Endothelial cell of umbilical vein (primary cell): ENCODE measurements at regions not wholly inside any gene's neighbourhood (a gene's known extent, or its start where the extent isn't known, plus 50 kb on each side); places are given as distances from the start of the nearest gene placed in this dataset.

Source experiments
- EZH2 ChIP-seq: IDR thresholded peaks from 2 replicates; pipeline ENCODE4 v1.6.1; 2012; ENCODE audit warnings: borderline replicate concordance, low read depth, mild to moderate bottlenecking, moderate library complexity, low read length, inconsistent platforms; ENCODE audit not compliant: severe bottlenecking
- POLR2A ChIP-seq: IDR thresholded peaks from 2 replicates; pipeline ENCODE4 v1.6.1; 2012; ENCODE audit warnings: low read depth, mild to moderate bottlenecking, control low read depth, low read length
- POLR2AphosphoS5 ChIP-seq: IDR thresholded peaks from 2 replicates; pipeline ENCODE4 v1.6.1; 2012; ENCODE audit warnings: low read depth, mild to moderate bottlenecking, control low read depth, low read length, moderate library complexity; ENCODE audit not compliant: insufficient read depth
- TF ChIP-seq, protein P1 (sequence below), 2 donors: IDR thresholded peaks; 1 replicate in 1 of 2; 2 replicates in 1 of 2; pipeline ENCODE4 v1.5.1; 2011; ENCODE audit warnings: low read length in 2 of 2, mild to moderate bottlenecking in 2 of 2, moderate library complexity in 2 of 2, control low read depth in 1 of 2, inconsistent platforms in 1 of 2, low read depth in 1 of 2; ENCODE audit not compliant: insufficient read depth in 1 of 2; ENCODE audit errors: extremely low read depth in 1 of 2

DNA sequence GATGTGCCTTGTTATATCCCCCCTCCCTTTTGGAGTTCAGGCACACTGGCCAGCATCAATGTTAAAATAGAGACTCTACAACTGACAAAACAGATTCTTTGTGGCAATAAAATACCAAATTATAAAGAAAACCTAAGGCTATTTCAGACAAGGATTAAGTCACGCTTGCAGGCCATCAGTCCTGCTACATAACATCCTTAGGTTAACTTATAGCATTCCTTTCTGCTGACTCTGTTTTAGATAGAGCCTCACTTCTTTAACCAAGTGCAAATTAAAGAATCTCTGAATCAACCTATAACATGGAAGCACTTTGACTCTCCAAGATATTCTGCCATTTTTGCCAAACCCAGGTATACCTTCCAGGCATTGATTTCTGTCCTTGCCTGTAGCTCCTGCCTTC lies 784.6 kb downstream of the RNF144A start:
- TF ChIP-seq POLR2A (no peak), POLR2AphosphoS5 (no peak), EZH2 (no peak)
- TF ChIP-seq, protein P1, sequence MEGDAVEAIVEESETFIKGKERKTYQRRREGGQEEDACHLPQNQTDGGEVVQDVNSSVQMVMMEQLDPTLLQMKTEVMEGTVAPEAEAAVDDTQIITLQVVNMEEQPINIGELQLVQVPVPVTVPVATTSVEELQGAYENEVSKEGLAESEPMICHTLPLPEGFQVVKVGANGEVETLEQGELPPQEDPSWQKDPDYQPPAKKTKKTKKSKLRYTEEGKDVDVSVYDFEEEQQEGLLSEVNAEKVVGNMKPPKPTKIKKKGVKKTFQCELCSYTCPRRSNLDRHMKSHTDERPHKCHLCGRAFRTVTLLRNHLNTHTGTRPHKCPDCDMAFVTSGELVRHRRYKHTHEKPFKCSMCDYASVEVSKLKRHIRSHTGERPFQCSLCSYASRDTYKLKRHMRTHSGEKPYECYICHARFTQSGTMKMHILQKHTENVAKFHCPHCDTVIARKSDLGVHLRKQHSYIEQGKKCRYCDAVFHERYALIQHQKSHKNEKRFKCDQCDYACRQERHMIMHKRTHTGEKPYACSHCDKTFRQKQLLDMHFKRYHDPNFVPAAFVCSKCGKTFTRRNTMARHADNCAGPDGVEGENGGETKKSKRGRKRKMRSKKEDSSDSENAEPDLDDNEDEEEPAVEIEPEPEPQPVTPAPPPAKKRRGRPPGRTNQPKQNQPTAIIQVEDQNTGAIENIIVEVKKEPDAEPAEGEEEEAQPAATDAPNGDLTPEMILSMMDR (IDR thresholded peaks at IDR 0.05; ENCODE audit: extremely low read depth in 1 of 2, insufficient read depth in 1 of 2, low read depth in 1 of 2, low read length in 2 of 2): no peak
